Gastroesophageal sphincter (tissue), 3 donors: ENCODE measurements at regions not wholly inside any gene's neighbourhood (a gene's known extent, or its start where the extent isn't known, plus 50 kb on each side); places are given as distances from the start of the nearest gene placed in this dataset.

Source experiments
- CTCF ChIP-seq, 4 experiments: fragments of 200-600 bp in 2 of 4; fragments of 450-650 bp in 2 of 4; sonication (generic) in 1 of 4; IDR thresholded peaks; one replicate each; pipeline ENCODE4 v1.5.1; 2017 to 2019; ENCODE audit warnings: antibody characterized with exemption in 4 of 4, mild to moderate bottlenecking in 2 of 4, moderate library complexity in 2 of 4
- EP300 ChIP-seq: sonication (generic); formaldehyde crosslinking; IDR thresholded peaks from one replicate; pipeline ENCODE4 v1.6.1; 2017; ENCODE audit warnings: antibody characterized with exemption, mild to moderate bottlenecking
- POLR2A ChIP-seq, 2 donors: fragments of 450-650 bp; IDR thresholded peaks; one replicate each; pipeline ENCODE4 v1.6.1; 2017; ENCODE audit warnings: antibody characterized with exemption in 2 of 2, mild to moderate bottlenecking in 2 of 2, moderate library complexity in 1 of 2
- POLR2AphosphoS5 ChIP-seq: sonication (generic); formaldehyde crosslinking; IDR thresholded peaks from one replicate; pipeline ENCODE4 v1.6.1; 2017; ENCODE audit warnings: antibody characterized with exemption

GRCh38 chr9:29556746-29557145 is 1983.5 kb upstream of the C9orf72 start:
- TF ChIP-seq CTCF (IDR thresholded peaks at IDR 0.05) (no peak), POLR2AphosphoS5 (no peak), POLR2A (IDR thresholded peaks at IDR 0.05) (no peak), EP300 (no peak)
